GM10266 (cell line): ENCODE measurements at regions not wholly inside any gene's neighbourhood (a gene's known extent, or its start where the extent isn't known, plus 50 kb on each side); places are given as distances from the start of the nearest gene placed in this dataset.

Experiments
- DNase-seq: peaks from one replicate; pipeline ENCODE4 v3.0.0; 2012; ENCODE audit errors: extremely low spot score
- TF ChIP-seq, protein P1 (sequence below): IDR thresholded peaks from 2 replicates; pipeline ENCODE4 v1.5.1; 2012; ENCODE audit warnings: mild to moderate bottlenecking, low read depth; ENCODE audit not compliant: control insufficient read depth, insufficient read depth; ENCODE audit errors: missing control alignments

DNA sequence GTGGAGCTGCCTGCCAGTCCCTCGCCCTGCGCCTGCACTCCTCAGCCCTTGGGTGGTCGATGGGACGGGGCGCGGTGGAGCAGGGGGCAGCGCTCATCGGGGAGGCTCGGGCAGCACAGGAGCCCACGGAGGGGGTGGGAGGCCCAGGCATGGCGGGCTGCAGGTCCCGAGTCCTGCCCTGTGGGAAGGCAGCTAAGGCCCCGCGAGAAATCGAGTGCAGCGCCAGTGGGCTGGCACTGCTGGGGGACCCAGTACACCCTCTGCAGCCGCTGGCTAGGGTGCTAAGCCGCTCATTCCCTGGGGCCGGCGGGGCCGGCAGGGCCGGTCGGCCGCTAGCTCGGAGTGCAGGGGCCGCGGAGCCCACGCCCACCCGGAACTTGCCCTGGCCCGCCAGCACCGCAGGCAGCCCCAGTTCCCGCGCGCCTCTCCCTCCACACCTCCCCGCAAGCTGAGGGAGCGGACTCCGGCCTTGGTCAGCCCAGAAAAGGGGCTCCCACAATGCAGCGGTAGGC, 565.9 kb upstream of the NRG3 start:
- TF ChIP-seq, protein P1, sequence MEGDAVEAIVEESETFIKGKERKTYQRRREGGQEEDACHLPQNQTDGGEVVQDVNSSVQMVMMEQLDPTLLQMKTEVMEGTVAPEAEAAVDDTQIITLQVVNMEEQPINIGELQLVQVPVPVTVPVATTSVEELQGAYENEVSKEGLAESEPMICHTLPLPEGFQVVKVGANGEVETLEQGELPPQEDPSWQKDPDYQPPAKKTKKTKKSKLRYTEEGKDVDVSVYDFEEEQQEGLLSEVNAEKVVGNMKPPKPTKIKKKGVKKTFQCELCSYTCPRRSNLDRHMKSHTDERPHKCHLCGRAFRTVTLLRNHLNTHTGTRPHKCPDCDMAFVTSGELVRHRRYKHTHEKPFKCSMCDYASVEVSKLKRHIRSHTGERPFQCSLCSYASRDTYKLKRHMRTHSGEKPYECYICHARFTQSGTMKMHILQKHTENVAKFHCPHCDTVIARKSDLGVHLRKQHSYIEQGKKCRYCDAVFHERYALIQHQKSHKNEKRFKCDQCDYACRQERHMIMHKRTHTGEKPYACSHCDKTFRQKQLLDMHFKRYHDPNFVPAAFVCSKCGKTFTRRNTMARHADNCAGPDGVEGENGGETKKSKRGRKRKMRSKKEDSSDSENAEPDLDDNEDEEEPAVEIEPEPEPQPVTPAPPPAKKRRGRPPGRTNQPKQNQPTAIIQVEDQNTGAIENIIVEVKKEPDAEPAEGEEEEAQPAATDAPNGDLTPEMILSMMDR, result no peak
- no peak for DNase-seq

DNA sequence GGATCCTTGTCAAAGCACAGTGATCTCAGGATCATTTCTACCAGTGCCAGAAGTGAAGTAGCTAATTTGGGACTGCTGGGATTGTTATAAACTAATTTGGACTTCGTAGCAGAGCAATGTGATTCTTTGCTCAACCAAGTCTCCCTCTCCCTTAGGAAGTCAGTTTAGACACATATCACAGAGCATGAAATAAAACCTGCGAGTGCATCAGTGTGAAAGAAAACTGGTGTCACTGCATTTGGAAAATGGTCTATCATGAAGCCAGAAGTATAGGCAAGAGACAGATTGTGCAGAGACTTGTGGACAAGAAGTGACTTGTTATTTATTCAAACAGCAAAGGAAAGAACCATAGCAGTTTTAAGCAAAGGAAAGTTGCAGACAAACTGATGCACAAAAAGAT, 560.5 kb upstream of the NRG3 start:
- TF ChIP-seq, protein P1, result no peak
- no peak for DNase-seq

DNA sequence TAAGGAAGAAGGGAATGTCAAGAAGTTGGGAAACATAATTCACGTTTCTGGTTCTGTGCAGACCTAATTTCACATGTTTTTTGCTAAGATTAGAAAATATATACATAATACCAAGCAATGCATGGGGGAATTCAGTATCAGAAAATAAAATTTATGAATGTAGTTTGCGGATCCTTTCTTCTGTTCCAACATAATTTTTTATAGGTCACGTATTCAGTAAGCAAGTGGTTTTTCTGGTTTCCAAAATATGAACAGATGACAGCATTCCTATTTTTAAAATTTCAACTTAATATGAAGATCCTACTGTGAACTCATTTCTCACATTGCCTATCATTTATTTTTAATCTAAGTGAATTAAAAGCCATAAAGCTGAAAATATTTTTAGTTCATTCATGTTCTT, 560.0 kb upstream of the NRG3 start:
- DNase-seq, result no peak

DNA sequence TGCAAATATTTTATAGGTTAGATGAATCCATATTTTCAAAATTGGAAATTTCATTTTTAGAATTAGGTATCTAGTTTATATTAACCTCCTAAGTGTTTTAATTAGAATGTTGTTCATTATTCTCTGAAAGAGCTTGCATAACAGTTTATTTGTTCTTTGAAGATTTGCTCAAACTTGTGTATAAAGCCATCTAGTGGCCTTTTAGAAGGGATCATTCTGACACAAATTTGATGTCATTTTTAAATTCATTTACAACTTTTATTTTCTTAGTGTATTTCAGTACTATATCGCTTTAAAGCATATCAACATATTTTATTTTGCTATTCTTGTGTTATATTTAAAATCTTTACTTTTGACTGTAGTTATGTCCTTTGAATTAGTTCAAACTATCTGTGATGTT, 527.0 kb upstream of the NRG3 start:
- DNase-seq, result no peak
- TF ChIP-seq, protein P1, result no peak

More for the DNA sequence above, 560.0 kb upstream of the NRG3 start:
- TF ChIP-seq, protein P1, result no peak

DNA sequence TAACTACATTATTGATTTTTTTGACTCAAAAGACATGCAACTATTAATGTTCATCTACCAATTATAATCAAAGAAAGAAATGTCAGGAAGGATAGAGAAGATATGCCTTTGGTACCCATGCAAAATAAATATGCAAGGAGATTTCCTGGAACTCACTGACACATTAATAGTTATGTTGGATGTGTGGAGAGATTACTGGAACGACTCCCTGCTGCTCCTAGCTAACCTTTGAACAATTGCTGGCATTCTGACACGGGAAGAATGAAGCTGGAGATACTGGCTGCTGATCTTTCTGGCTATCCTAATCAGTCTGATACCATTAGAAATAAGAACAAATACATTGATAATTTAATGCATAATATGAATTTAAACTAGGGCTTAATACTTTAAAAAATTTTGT, 507.9 kb upstream of the NRG3 start:
- TF ChIP-seq, protein P1, result no peak
- no peak for DNase-seq

DNA sequence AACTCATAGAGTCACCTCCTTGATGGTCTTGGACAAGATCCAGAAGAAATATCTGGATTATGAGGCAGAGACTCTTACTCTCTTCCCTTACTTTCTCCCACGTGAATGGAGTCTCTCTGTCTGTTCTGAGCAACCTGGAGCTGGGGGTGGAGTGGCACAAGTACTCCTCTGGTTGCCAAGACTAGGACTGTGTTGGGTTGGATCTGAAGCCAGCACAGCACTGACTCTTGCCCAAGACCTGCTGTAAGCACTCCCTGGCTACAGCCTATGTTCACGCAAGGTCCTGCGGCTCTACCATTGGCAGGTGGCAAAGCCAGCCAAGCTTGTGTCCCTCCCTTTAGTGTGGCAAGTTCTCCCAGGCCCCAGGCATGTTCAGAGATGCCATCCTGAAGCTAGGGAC, 488.2 kb upstream of the NRG3 start:
- TF ChIP-seq, protein P1, result no peak
- DNase-seq, result no peak

DNA sequence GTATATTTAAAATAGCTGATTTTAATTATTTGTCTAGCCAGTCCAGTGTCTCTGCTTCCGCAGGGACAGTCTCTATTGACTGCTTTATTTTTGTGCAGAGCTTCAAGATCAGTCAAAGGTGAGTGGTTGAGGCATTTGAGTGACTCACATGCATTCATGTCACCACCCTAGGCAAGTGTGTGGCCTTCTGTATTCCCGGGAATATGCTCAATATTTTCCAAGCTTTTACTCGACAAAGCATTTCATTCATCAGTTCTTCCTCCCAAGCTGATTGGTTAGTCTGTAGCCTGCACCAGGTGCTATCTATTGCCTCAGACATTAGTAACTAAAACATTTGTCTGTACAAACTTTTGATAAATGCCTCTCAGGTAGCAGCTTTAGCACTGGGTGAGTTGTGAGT, 471.5 kb upstream of the NRG3 start:
- no peak for DNase-seq
- TF ChIP-seq, protein P1, result no peak
